ENCODE measurements at regions not wholly inside any gene's neighbourhood (a gene's known extent, or its start where the extent isn't known, plus 50 kb on each side); places are given as distances from the start of the nearest gene placed in this dataset.
"Not testable (repeated sequence)": the region's sequence is repeated elsewhere in the genome, so short reads cannot be mapped to it uniquely, and the experiment has no call there.

DNA sequence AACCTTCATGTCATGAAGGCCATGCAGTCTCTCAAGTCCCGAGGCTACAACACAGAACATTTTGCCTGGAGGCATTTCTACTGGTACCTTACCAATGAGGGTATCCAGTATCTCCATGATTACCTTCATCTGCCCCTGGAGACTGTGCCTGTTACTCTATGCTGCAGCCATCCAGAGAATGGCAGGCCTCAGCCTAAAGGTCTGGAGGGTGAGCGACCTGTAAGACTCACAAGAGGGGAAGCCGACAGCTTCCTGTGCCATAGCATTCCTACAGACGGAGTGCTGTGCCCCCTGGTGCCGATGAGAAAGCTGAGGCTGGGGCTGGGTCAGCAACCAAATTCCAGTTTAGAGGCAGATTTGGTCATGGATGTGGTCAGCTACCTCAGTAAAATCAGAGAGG is 51.3 kb upstream of the CADPS start:
- no peak for DNase-seq (ENCODE audit: low read depth in 1 of 2, low spot score in 1 of 2)

DNA sequence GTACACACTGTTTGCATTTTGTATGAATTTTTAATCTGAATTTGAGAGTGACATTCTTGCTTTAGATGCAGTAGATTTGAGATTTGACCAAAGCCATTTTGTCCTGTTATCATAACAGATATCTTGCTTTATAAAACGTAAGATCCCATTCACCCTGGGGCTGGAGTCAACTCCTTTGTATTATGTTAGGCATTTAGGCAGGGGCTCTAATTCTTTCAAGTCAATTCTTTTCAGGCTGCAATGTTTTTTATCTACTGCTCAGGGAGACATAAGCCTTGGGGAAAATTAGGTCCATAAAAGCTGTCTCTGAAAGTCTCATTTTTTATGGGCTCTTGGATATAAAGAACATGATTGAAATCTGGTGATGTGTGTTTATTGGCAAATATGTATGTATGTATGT is 53.0 kb upstream of the CADPS start:
- no peak for DNase-seq (ENCODE audit: low read depth in 1 of 2, low spot score in 1 of 2)

DNA sequence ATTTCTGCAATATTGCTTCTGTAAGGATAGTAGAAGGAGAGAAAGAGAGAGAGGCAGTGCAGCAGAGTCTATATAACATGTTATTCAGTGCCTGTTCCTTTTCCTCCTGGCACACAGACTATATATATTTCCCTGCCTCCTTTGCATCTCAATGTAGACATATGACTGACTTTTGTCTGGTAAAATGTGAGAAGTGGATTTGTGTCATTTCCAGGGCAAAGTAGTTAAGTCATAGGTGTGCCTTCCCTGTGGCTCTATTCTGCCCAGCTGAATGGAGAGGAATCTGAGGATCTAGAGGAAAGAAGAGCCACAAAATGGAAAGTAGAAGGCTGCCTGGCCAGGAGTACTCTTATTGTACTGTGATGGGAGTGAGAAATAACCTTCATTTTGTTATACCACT is 54.6 kb upstream of the CADPS start:
- no peak for DNase-seq (ENCODE audit: low read depth in 1 of 2, low spot score in 1 of 2)

DNA sequence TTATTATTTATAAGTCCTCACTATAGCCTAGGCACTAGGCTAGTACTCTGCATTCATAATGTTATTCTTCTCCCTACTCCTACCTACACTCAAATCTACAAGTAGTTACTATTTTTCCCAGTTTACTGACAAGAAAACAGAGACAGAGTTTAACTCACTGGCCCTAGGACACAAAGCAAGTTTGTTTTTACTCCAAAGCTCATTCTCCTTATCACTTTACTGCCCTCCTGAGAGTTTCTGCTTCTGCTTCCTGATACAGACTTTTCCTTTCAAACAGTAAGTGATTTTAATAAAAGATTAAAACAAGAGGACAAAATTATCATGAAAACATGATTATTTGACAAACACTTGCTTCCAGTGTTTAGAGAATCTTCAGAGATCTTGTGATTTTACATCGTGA is 60.6 kb upstream of the CADPS start:
- no peak for DNase-seq (ENCODE audit: low read depth in 1 of 2, low spot score in 1 of 2)

DNA sequence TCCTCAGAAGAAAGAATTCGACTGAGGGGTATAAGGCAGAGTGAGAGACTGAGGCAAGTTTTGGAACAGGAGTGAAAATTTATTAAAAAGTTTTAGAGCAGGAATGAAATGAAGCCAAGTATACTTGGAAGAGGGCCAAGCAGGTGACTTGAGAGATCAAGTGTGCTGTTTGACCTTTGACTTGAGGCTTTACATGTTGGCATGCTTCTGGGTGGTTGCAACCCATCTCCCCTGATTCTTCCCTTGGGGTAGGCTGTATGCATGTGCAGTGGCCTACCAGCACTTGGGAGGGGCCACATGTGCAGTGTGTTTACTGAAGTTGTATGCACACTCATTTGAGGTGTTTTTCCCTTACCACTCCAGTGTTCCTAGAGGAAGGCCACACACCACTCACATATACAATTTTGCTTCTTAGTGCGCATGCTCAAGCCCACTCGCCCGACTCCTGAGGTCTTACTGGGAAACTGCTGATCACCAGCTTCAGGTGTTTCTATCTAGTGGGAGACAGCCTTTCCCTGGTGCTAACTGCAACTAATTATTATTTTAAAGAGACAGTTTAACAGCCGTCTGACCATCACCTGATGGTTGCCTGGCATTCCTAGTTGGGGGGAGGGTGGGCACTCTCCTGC is 61.5 kb upstream of the CADPS start:
- DNase-seq (ENCODE audit: low read depth in 1 of 2, low spot score in 1 of 2) = no peak

DNA sequence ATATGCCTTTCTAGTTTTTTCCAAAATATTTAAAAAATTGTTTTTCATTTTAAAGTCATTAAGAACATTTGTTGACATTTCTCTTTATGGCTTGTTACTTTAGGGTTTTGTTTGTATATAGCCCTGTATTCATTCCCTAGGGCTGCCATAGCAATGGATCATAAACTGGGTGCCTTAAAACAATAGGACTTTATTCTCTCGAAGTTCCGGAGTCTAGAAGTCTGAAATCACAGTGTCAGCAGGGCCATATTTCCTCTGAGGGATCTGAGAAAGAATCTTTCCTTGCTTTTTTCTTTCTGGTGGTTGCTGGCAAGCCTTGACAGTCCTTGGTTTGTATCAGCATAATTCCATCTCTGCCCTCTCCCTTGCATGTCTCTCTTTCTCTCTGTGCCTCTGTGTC is 63.4 kb upstream of the CADPS start:
- no peak for DNase-seq (ENCODE audit: low read depth in 1 of 2, low spot score in 1 of 2)

DNA sequence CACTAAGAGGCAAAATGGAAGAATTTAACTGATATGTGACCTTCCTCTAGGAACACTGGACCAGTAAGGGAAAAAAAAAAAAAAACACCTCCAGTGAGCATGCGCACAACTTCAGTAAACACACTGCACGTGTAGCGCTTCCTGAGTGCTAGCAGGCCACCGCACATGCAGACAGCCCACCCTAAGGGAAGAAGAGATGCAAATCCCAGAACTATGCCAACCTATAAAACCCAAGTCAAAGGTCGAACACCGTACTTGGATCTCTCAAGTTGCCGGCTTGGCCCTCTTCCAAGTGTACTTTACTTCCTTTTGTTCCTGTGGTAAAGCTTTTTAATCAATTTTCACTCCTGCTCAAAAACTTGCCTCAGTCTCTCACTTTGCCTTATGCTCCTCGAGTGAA is 64.5 kb upstream of the CADPS start:
- DNase-seq (ENCODE audit: low read depth in 1 of 2, low spot score in 1 of 2) = no peak

DNA sequence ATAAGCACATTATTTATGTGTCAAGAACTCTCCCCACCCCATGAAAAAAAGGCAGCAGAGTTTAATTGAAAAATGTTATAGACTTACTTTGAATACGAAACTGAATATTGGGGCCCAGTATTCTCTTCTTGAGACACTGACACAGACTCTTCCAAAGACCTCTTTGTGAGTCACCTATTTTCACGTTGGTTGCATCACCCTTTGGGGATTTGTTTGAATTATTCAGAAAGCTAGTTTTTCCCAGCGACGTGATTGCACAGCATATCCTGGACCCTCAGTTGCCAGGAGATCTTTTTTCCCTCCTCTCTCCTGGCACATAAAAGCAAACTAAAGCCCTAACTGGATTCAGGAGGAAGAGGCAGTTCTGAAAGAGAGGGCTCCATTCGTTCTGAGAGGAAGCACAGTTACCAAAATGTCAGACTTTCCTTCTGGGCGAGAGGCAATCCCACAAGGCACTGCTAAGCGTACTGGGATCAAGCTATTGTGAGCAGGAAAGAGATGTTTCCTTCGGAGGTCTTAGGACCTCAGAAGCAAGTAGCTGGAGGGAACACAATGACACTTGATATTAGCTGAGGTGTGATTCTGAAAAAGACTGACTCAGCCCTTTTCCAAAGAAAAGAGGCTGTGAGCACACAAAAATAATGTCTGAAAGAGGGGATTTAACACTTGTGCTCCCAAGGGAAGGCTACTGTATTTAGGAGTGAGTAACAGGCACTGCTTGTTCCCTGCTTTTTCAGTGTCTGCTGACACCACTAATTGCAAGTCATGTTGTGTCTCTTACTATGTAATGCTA is 65.8 kb upstream of the CADPS start:
- no peak for DNase-seq (ENCODE audit: low read depth in 1 of 2, low spot score in 1 of 2)

DNA sequence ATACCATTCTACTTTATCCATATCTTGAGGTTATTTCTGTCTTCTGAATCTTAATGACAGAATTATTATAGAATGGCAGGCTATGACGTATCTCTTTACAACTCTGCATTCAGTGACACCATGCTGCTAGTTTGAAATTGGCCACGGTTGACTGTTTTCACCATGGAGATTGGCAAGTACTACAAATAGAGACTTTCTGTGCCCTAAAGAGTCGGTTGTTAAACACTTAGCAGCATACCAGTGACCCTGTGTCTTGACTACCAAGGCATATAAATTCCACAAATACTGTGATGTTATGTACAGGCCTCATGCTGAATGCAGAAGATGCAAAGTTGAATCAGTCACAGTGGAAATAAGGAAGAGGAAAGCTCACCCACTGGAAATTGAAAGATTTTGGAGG is 67.0 kb upstream of the CADPS start:
- no peak for DNase-seq (ENCODE audit: low read depth in 1 of 2, low spot score in 1 of 2)

DNA sequence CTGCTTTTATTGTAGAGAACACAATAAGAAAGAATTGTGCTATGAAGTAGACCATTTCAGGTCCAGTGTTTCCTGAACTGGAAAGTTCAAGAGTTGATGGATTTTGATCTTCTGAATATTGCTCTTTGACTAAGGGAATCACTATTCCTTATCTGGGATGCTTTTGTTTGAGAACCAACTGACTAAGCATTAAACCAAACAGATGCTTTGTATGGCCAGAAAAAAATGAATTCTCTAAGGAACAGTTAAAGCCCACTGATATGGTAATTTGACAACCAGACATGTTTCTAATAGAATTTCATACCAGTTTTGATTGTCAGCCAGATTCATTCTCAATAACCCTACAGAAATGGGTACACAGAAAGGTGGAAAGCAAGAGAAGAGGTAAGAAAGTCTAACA is 67.5 kb upstream of the CADPS start:
- DNase-seq (ENCODE audit: low read depth in 1 of 2, low spot score in 1 of 2) = no peak

DNA sequence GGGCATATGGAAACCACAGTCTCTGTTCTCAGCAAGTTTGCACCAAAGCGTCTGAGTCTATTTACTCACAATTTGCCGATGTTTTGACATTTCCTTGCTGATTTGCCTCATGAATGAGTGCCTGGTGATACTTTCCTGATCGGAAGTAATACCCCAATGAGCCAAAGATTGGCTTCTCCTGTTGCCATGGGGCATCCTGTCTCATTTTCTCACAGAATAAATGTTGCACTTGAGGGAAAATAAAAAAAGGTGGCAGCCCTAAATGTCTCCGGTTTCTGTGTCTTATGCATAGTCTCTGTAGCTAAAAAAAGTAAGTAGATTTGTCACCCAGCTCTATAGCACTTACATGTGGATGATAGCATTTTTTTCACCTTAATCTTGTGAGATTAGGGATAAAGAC is 73.7 kb upstream of the CADPS start:
- DNase-seq (ENCODE audit: low read depth in 1 of 2, low spot score in 1 of 2) = no peak

DNA sequence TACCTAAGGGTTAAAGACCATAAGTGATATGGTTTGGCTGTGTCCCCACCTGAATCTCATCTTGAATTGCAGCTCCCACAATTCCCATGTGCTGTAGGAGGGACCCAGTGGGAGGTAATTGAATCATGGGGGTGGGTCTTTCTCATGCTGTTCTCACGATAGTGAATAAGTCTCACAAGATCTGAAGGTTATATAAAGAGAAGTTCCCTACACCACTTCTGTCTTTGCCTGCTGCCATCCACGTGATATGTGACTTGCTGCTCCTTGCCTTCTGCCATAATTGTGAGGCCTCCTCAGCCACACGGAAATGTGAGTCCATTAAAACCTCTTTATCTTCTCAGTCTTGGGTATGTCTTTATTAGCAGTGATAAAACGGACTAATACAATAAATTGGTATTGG is 75.0 kb upstream of the CADPS start:
- DNase-seq (ENCODE audit: low read depth in 1 of 2, low spot score in 1 of 2) = no peak

DNA sequence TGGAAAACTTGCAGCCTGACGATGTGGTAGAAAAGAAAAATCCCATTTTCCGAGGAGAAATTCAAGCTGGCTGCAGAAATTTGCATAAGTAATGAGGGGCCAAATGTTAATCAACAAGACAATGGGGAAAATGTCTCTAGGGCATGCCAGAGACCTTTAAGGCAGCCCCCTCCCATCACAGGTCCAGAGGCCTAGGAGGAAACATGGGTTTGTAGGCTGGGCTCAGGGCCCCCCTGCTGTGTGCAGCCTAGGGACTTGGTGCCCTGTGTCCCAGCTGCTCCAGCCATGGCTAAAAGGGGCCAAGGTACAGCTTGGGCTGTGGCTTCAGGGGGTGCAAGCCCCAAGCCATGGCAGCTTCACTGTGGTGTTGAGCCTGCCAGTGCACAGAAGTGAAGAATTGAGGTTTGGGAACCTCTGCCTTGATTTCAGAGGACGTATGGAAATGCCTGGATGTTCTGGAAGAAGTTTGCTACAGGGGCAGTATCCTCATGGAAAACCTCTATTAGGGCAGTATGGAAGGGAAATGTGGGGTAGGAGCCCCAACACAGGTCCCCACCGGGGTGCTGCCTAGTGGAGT is 75.9 kb upstream of the CADPS start:
- no peak for DNase-seq (ENCODE audit: low read depth in 1 of 2, low spot score in 1 of 2)

DNA sequence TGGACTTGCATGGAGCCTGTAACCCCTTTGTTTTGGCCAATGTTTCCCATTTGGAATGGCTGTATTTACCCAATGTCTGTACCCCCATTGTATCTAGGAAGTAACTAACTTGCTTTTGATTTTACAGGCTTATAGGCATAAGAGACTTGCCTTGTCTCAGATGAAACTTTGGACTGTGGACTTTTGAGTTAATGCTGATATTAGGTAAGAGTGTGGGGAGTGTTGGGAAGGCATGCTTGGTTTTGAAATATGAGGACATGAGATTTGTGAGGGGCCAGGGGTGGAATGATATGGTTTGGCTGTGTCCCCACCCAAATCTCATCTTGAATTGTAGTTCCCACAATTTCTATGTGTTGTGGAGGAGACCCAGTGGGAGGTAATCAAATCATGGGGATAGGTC is 76.7 kb upstream of the CADPS start:
- not testable (repeated sequence) for DNase-seq (ENCODE audit: low read depth in 1 of 2, low spot score in 1 of 2)

DNA sequence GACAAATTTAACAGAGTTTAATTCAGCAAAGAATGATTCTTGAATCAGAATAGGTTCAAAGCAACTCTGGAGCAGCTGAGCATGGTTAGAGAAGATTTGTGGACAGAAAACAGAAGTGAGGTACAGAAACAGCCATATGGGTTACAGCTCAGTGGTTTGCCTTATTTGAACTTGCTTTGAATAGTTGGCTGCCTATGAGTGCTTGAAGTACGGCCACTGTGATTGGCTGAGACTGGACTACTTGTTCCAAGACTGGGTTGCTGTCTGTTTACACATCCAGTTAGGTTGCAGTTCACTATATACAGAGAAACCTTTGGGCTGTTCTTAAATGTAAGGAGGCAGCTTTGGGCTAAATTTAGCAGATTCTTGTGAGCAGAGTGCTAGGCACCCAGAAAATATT is 79.4 kb upstream of the CADPS start:
- DNase-seq (ENCODE audit: low read depth in 1 of 2, low spot score in 1 of 2) = no peak

DNA sequence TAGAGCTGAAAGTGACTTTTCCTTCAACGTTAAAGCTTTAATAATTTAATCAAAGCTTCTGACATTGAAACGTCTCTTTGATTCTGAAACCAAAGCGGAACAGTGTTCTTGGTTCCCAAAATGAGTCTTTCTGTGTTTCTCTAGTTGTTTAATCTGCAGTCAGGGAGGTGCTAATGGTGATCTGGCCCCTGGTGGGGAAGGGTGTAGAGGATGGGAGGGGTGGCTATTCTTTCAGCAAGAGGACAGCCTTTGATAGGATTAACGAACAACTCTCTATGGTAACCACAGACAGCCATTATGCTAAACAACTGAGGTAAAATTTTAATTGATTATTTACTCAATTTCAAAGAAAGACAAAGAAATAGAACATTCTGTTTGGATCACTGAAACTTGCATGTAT is 79.9 kb upstream of the CADPS start:
- no peak for DNase-seq (ENCODE audit: low read depth in 1 of 2, low spot score in 1 of 2)

DNA sequence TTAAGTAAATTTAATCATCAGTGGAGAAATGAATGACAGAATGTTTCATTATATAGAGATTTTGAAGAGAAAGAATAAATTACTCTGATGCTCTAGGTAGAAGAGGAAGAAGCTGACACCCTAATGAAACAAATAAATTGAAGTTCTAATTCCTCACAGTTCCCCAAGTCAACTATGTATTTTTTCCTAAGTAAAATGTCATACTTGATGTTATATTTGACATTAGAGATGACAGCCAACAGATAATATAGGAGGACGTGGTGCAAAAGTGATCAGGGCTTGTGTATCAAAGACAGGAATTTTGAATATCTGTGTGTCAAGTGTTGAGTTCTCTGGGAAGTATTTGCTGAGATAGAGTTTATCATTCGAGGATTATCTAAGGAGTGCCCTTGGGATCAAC is 81.2 kb upstream of the CADPS start:
- DNase-seq (ENCODE audit: low read depth in 1 of 2, low spot score in 1 of 2) = no peak

DNA sequence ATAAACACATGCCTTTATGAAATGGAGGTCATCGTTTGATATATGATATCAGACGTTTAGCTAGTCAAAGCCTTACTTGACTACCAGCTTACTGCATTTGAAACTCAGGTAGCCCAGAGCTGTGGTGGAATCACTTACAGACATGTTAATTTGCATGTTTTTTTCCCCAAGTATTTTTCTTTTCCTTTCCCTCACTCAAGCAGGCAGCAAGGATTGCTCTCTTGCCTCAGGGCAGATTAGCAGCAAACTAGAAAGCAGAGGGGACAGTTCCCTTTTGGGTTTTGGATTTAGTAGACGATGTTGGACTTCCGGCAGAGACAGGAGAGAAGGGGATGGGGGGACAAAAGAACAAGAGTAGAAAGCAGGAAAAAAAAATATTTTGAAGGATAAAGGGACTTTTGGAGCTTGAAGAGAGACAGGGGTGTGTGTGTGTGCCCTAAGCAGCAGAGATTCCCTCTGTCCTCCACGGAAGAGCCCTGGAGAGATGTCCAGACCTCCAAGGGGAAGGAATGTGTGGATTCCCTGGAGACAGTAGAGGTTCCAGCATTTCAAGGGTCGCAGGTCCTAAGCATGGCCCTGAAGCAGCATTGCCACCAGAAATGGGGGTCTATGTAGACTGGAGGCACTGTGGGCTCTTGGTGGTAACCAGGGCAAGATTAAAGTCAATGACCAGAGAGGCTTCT is 86.8 kb upstream of the CADPS start:
- no peak for DNase-seq (ENCODE audit: low read depth in 1 of 2, low spot score in 1 of 2)

DNA sequence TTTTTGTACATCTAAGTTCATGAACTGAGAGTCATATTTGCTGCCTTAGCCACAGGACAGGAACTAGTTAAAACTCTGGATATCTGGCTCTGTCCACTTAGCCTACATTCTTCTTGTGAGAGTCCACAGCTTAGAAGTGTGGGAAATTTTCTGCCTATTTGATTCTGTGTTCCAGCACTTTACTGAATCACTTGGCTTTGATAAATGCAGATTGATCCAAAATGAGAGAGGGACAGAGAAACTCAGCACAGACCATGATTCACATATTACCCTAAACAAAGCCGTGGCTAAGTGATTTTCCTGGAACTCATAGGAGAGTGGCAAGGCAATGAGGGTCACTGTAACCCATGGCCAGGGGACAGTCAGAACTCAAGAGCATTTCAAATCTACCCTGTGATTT is 87.5 kb upstream of the CADPS start:
- DNase-seq (ENCODE audit: low read depth in 1 of 2, low spot score in 1 of 2) = no peak

DNA sequence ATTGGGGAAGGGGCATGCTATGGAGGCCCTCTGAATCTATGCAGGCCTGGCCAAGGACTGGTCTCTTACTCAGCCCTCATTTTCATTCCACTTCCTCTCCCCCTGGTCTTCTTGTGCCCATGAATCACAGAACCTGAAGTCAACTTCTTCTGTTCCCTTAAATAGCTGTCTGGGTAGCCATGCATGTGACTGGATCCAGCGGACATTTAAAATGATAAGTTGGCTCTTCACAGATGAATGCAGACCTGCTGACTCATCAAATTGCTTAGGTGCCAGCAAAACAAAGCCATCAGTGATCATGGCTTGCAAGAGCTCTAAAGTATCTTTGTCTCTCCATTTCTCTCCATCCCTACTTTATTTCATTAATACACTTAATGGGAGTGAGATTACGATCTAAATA is 90.1 kb upstream of the CADPS start:
- DNase-seq (ENCODE audit: low read depth in 1 of 2, low spot score in 1 of 2) = no peak

DNA sequence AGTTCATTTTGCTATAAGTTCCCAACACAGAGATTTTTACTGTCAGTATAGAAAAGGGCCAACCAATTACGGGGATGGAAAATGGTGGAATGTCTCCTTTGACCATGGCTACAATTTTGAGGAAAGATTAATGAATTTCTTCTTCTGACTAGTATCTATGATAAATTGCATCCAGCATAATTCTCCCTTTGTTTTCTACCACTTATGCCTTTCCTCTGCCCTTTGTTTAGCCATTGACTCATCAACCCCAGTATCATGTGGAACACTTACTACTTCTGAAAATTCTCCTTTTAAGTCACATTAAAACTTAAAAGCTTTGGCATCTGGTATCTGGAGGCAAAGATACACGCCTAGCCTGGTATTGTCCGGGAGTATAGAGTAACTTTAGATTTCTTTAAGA is 92.9 kb upstream of the CADPS start:
- DNase-seq (ENCODE audit: low read depth in 1 of 2, low spot score in 1 of 2) = no peak

DNA sequence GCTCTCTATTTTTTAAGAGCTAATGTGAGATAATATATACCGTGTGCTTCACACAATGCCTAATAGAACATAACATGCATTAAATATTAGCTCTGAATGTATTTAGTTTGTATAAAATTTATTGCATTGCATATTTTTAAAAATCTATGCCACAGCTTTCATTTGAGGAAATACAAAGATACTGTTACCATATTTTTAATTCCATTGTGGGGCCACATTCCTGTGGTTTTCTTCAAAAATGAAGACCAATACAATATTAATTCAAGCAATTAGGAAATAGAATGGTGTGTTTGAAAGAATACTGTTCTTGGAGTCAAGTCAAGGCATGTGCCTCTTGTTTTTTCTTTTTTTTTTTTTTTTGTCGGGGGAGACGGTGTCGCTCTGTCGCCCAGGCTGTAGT is 95.4 kb upstream of the CADPS start:
- DNase-seq (ENCODE audit: low read depth in 1 of 2, low spot score in 1 of 2) = no peak
